A673 (cell line): ENCODE measurements at regions not wholly inside any gene's neighbourhood (a gene's known extent, or its start where the extent isn't known, plus 50 kb on each side); places are given as distances from the start of the nearest gene placed in this dataset.

Experiments
- EZH2 ChIP-seq: fragments of 200-600 bp; sonication (generic); IDR thresholded peaks from 2 replicates; pipeline ENCODE4 v1.6.1; 2017; ENCODE audit warnings: borderline replicate concordance, low read depth, mild to moderate bottlenecking, mixed read lengths, antibody characterized with exemption, low read length; ENCODE audit not compliant: poor library complexity, severe bottlenecking
- TF ChIP-seq, protein P1 (sequence below): fragments of 300-800, 200-600 bp; sonication (generic); conservative IDR thresholded peaks from 2 replicates; pipeline ENCODE4 v1.5.1; 2017; ENCODE audit warnings: low read depth, mild to moderate bottlenecking, antibody characterized with exemption, low read length, moderate library complexity, mixed read lengths

DNA sequence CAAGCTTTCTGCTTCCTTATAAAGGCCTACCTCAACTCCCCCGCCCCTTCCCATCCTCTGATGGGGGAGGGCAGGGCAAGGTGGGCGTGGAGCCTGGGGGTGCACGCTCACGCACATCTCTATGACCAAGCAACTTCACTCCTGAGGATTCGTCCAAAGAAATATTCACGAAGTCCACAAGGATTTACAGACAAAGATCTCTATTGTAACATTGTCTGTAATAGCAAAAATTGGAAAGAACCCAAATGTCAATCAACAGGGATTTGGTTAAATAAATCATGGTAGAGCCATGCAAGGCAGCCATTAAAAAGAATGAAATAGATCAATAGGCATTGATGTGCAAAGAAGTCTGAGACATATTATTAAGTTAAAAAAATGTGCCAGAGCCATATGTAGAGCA, 130.4 kb upstream of the AFDN start:
- TF ChIP-seq, protein P1, sequence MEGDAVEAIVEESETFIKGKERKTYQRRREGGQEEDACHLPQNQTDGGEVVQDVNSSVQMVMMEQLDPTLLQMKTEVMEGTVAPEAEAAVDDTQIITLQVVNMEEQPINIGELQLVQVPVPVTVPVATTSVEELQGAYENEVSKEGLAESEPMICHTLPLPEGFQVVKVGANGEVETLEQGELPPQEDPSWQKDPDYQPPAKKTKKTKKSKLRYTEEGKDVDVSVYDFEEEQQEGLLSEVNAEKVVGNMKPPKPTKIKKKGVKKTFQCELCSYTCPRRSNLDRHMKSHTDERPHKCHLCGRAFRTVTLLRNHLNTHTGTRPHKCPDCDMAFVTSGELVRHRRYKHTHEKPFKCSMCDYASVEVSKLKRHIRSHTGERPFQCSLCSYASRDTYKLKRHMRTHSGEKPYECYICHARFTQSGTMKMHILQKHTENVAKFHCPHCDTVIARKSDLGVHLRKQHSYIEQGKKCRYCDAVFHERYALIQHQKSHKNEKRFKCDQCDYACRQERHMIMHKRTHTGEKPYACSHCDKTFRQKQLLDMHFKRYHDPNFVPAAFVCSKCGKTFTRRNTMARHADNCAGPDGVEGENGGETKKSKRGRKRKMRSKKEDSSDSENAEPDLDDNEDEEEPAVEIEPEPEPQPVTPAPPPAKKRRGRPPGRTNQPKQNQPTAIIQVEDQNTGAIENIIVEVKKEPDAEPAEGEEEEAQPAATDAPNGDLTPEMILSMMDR, result no peak
- no peak for TF ChIP-seq EZH2
